Endothelial cell of umbilical vein (primary cell): ENCODE measurements at regions not wholly inside any gene's neighbourhood (a gene's known extent, or its start where the extent isn't known, plus 50 kb on each side); places are given as distances from the start of the nearest gene placed in this dataset.

Experiments
- CTCF ChIP-seq, 2 donors: IDR thresholded peaks; 1 replicate in 1 of 2; 2 replicates in 1 of 2; pipeline ENCODE4 v1.5.1; 2011; ENCODE audit warnings: low read length in 2 of 2, mild to moderate bottlenecking in 2 of 2, moderate library complexity in 2 of 2, control low read depth in 1 of 2, inconsistent platforms in 1 of 2, low read depth in 1 of 2; ENCODE audit not compliant: insufficient read depth in 1 of 2; ENCODE audit errors: extremely low read depth in 1 of 2
- EZH2 ChIP-seq: IDR thresholded peaks from 2 replicates; pipeline ENCODE4 v1.6.1; 2012; ENCODE audit warnings: borderline replicate concordance, low read depth, mild to moderate bottlenecking, moderate library complexity, low read length, inconsistent platforms; ENCODE audit not compliant: severe bottlenecking
- POLR2A ChIP-seq: IDR thresholded peaks from 2 replicates; pipeline ENCODE4 v1.6.1; 2012; ENCODE audit warnings: low read depth, mild to moderate bottlenecking, control low read depth, low read length

- TF ChIP-seq CTCF (IDR thresholded peaks at IDR 0.05; ENCODE audit: extremely low read depth in 1 of 2, insufficient read depth in 1 of 2, low read depth in 1 of 2, low read length in 2 of 2) = no peak
- TF ChIP-seq POLR2A = no peak
- no peak for TF ChIP-seq EZH2
Observed at GRCh38 chr6:17202526-17202925, 78.6 kb upstream of the RBM24 start.
